Trophoblast cell (in vitro differentiated cells and primary cell): ENCODE measurements at regions not wholly inside any gene's neighbourhood (a gene's known extent, or its start where the extent isn't known, plus 50 kb on each side); places are given as distances from the start of the nearest gene placed in this dataset.

Experiments used
- DNase-seq, 2 donors: peaks; one replicate each; pipeline ENCODE4 v3.0.0-alpha.2; 2016
- H2AFZ ChIP-seq: 2 replicates; pipeline ENCODE4 v1.6.1; 2013; ENCODE audit warnings: low read length, moderate library complexity, mild to moderate bottlenecking; ENCODE audit not compliant: insufficient read depth, poor library complexity
- H2AK5ac ChIP-seq: 2 replicates; pipeline ENCODE4 v1.6.1; 2013; ENCODE audit warnings: mild to moderate bottlenecking, low read length
- H2BK120ac ChIP-seq: 2 replicates; pipeline ENCODE4 v1.6.1; 2013; ENCODE audit warnings: low read length, mild to moderate bottlenecking, moderate library complexity; ENCODE audit not compliant: insufficient read depth, poor library complexity
- H2BK12ac ChIP-seq: 2 replicates; pipeline ENCODE4 v1.6.1; 2013; ENCODE audit warnings: mild to moderate bottlenecking, low read length, moderate library complexity
- H2BK5ac ChIP-seq: 2 replicates; pipeline ENCODE4 v1.6.1; 2013; ENCODE audit warnings: low read length, low read depth, moderate library complexity, mild to moderate bottlenecking; ENCODE audit not compliant: poor library complexity
- H3K14ac ChIP-seq: 2 replicates; pipeline ENCODE4 v1.6.1; 2013; ENCODE audit warnings: mild to moderate bottlenecking, low read length
- H3K18ac ChIP-seq: 2 replicates; pipeline ENCODE4 v1.6.1; 2013; ENCODE audit warnings: mild to moderate bottlenecking, low read length
- H3K23ac ChIP-seq: 2 replicates; pipeline ENCODE4 v1.6.1; 2013; ENCODE audit warnings: low read length
- H3K27ac ChIP-seq: 2 replicates; pipeline ENCODE4 v1.5.1; 2013; ENCODE audit warnings: low read depth, mild to moderate bottlenecking, inconsistent platforms, low read length, moderate library complexity
- H3K27me3 ChIP-seq: 2 replicates; pipeline ENCODE4 v1.6.1; 2013; ENCODE audit warnings: inconsistent platforms, mild to moderate bottlenecking, low read length, moderate library complexity; ENCODE audit not compliant: insufficient read depth
- H3K36me3 ChIP-seq, 2 experiments: 1 replicate in 1 of 2; 2 replicates in 1 of 2; pipeline ENCODE4 v1.6.1; 2013; ENCODE audit warnings: low read length in 2 of 2, mild to moderate bottlenecking in 2 of 2, moderate library complexity in 1 of 2; ENCODE audit not compliant: insufficient read depth in 2 of 2, control insufficient read depth in 1 of 2
- H3K4ac ChIP-seq: 2 replicates; pipeline ENCODE4 v1.6.1; 2013; ENCODE audit warnings: low read depth, mild to moderate bottlenecking, low read length, moderate library complexity
- H3K4me1 ChIP-seq, 2 experiments: 1 replicate in 1 of 2; 2 replicates in 1 of 2; pipeline ENCODE4 v1.6.1; 2013; ENCODE audit warnings: low read length in 2 of 2, mild to moderate bottlenecking in 2 of 2, moderate library complexity in 1 of 2; ENCODE audit not compliant: insufficient read depth in 2 of 2, control insufficient read depth in 1 of 2
- H3K4me2 ChIP-seq: 2 replicates; pipeline ENCODE4 v1.6.1; 2013; ENCODE audit warnings: inconsistent platforms, mild to moderate bottlenecking, low read length, moderate library complexity
- H3K4me3 ChIP-seq: 2 replicates; pipeline ENCODE4 v1.5.1; 2013; ENCODE audit warnings: mild to moderate bottlenecking, low read depth, low read length, inconsistent platforms
- H3K79me1 ChIP-seq: one replicate; pipeline ENCODE4 v1.6.1; 2013; ENCODE audit warnings: low read length
- H3K79me2 ChIP-seq: 2 replicates; pipeline ENCODE4 v1.6.1; 2013; ENCODE audit warnings: low read length, mild to moderate bottlenecking; ENCODE audit not compliant: control insufficient read depth, insufficient read depth, poor library complexity
- H3K9ac ChIP-seq: 2 replicates; pipeline ENCODE4 v1.6.1; 2013; ENCODE audit warnings: mild to moderate bottlenecking, low read length
- H3K9me3 ChIP-seq: 2 replicates; pipeline ENCODE4 v1.6.1; 2013; ENCODE audit warnings: low read depth, mild to moderate bottlenecking, control low read depth, inconsistent platforms, low read length; ENCODE audit not compliant: insufficient read depth
- H4K12ac ChIP-seq: 2 replicates; pipeline ENCODE4 v1.6.1; 2013; ENCODE audit warnings: low read depth, mild to moderate bottlenecking, low read length, moderate library complexity
- H4K8ac ChIP-seq: 2 replicates; pipeline ENCODE4 v1.6.1; 2013; ENCODE audit warnings: low read depth, mild to moderate bottlenecking, low read length, moderate library complexity
- H4K91ac ChIP-seq: one replicate; pipeline ENCODE4 v1.6.1; 2013; ENCODE audit warnings: low read depth, mild to moderate bottlenecking, low read length, moderate library complexity
- WGBS: extraction: QIAGEN DNeasy Blood & Tissue Kit; methylation state at CpG from one replicate; pipeline ENCODE4 v1.1.7; 2013; ENCODE audit warnings: missing lambda C conversion rate; ENCODE audit not compliant: insufficient read length, insufficient coverage; ENCODE audit errors: extremely low coverage; 5-methylcytosine and 5-hydroxymethylcytosine counted together

DNA sequence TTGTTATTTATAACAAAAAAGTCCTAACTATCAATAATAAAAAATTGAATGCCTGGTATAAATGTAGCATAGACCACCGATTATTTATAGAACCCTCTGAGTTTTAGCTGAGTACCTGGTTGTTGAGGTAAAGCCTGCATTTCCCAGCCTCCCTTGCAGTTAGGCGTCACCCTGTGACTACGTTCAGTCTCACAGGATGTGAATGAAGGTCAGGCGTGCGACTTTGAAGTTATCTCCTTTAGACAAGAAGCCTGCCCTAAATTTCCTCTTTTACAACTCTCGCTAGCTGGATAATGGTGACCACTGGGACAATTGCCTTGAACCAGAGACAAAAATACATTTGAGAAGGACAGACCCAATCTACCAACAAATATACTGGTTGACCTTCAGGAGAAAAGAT, 67.5 kb upstream of the TES start:
- DNase-seq: no peak
- Histone ChIP-seq H3K27ac (no peak overlapping the region), H2BK5ac (no peak overlapping the region), H3K14ac (no peak overlapping the region), H4K91ac (no peak overlapping the region), H4K12ac (no peak overlapping the region), H2AK5ac (no peak overlapping the region), H3K4me1 (no peaks in the 10 kb centered on the region), H3K23ac (no peak overlapping the region), H3K4ac (no peak overlapping the region), H3K27me3 (no peaks in the 10 kb centered on the region), H2BK12ac (no peak overlapping the region), H3K36me3 (no peaks in the 10 kb centered on the region), H3K9me3 (no peaks in the 10 kb centered on the region), H4K8ac (no peak overlapping the region), H3K4me2 (no peak overlapping the region), H3K79me2 (no peaks in the 10 kb centered on the region), H3K79me1 (no peaks in the 10 kb centered on the region), H3K9ac (no peak overlapping the region), H3K4me3 (no peak overlapping the region), H2BK120ac (no peak overlapping the region), H3K18ac (no peak overlapping the region), H2AFZ (no peak overlapping the region)
- WGBS: no CpG with 5 or more reads among the region's 6 CpGs

- no peaks in the 10 kb centered on the region for H3K79me2 ChIP-seq
- no CpG with 5 or more reads among the region's 2 CpGs for WGBS
- DNase-seq: no peak
- no peak overlapping the region for H3K27ac ChIP-seq
- H2AK5ac ChIP-seq: no peak overlapping the region
- no peak overlapping the region for H4K12ac ChIP-seq
- no peak overlapping the region for H2BK120ac ChIP-seq
- H4K91ac ChIP-seq: no peak overlapping the region
- H3K4me2 ChIP-seq: no peak overlapping the region
- H3K9ac ChIP-seq: no peak overlapping the region
- H2AFZ ChIP-seq: no peak overlapping the region
- no peak overlapping the region for H3K18ac ChIP-seq
- no peak overlapping the region for H3K4ac ChIP-seq
- H3K23ac ChIP-seq: no peak overlapping the region
- no peak overlapping the region for H2BK5ac ChIP-seq
- H3K4me3 ChIP-seq: no peak overlapping the region
- no peak overlapping the region for H3K14ac ChIP-seq
- no peaks in the 10 kb centered on the region for H3K9me3 ChIP-seq
- H4K8ac ChIP-seq: no peak overlapping the region
- H3K4me1 ChIP-seq: no peaks in the 10 kb centered on the region
- H3K79me1 ChIP-seq: no peaks in the 10 kb centered on the region
- H2BK12ac ChIP-seq: no peak overlapping the region
- H3K36me3 ChIP-seq: no peaks in the 10 kb centered on the region
- no peaks in the 10 kb centered on the region for H3K27me3 ChIP-seq
Measured at GRCh38 chr7:116145245-116145852, 65.0 kb upstream of the TES start.

GRCh38 chr7:116148108-116148507, 62.2 kb upstream of the TES start:
- Histone ChIP-seq H3K27ac (no peak overlapping the region), H2AFZ (no peak overlapping the region), H4K12ac (no peak overlapping the region), H3K4ac (no peak overlapping the region), H2BK12ac (no peak overlapping the region), H2BK5ac (no peak overlapping the region), H3K9ac (no peak overlapping the region), H2AK5ac (no peak overlapping the region), H3K79me2 (no peaks in the 10 kb centered on the region), H3K4me2 (no peak overlapping the region), H4K91ac (no peak overlapping the region), H3K4me1 (no peaks in the 10 kb centered on the region), H4K8ac (no peak overlapping the region), H3K14ac (no peak overlapping the region), H3K27me3 (no peaks in the 10 kb centered on the region), H3K18ac (no peak overlapping the region), H3K79me1 (no peaks in the 10 kb centered on the region), H3K9me3 (no peaks in the 10 kb centered on the region), H3K4me3 (no peak overlapping the region), H3K23ac (no peak overlapping the region), H3K36me3 (no peaks in the 10 kb centered on the region), H2BK120ac (no peak overlapping the region)
- WGBS: no CpG with 5 or more reads among the region's 3 CpGs
- no peak for DNase-seq

- Histone ChIP-seq H3K14ac (no peak overlapping the region), H3K4me3 (no peak overlapping the region), H3K23ac (no peak overlapping the region), H3K4ac (no peak overlapping the region), H2BK120ac (no peak overlapping the region), H3K4me2 (no peak overlapping the region), H4K12ac (no peak overlapping the region), H3K18ac (no peak overlapping the region), H2AK5ac (no peak overlapping the region), H3K79me1 (no peaks in the 10 kb centered on the region), H3K9ac (no peak overlapping the region), H3K4me1 (no peaks in the 10 kb centered on the region), H4K8ac (no peak overlapping the region), H3K27ac (no peak overlapping the region), H2BK5ac (no peak overlapping the region), H2AFZ (no peak overlapping the region), H3K79me2 (no peaks in the 10 kb centered on the region), H3K9me3 (no peaks in the 10 kb centered on the region), H3K27me3 (no peaks in the 10 kb centered on the region), H2BK12ac (no peak overlapping the region), H3K36me3 (no peaks in the 10 kb centered on the region), H4K91ac (no peak overlapping the region)
- DNase-seq: no peak
- no CpG with 5 or more reads among the region's 8 CpGs for WGBS
Measured at GRCh38 chr7:116148626-116149025, 61.7 kb upstream of the TES start.
